ENCODE measurements at regions not wholly inside any gene's neighbourhood (a gene's known extent, or its start where the extent isn't known, plus 50 kb on each side); places are given as distances from the start of the nearest gene placed in this dataset.

- intact Hi-C loops (cut with micrococcal nuclease; ENCODE audit: unreplicated experiment), result no loop called here
- DNase-seq (ENCODE audit: low spot score), result no peak
- Histone ChIP-seq H3K36me3 (ENCODE audit: insufficient read depth, low read length) (no peaks in the 10 kb centered on the region), H3K4me1 (ENCODE audit: insufficient read depth, low read length, poor library complexity, severe bottlenecking) (peaks cover 7% of the 10 kb centered on the region), H3K79me2 (ENCODE audit: insufficient read depth, low read depth, low read length) (no peaks in the 10 kb centered on the region), H3K4me2 (ENCODE audit: low read length) (no peak overlapping the region), H4K20me1 (ENCODE audit: insufficient read depth, low read length) (no peaks in the 10 kb centered on the region), H3K4me3 (ENCODE audit: low read depth, low read length, poor library complexity, severe bottlenecking) (no peak overlapping the region), H3K9me2 (ENCODE audit: insufficient read depth, low read length) (no peaks in the 10 kb centered on the region), H3K27ac (ENCODE audit: low read depth, low read length, poor library complexity, severe bottlenecking) (no peak overlapping the region), H2AFZ (ENCODE audit: low read length) (no peak overlapping the region), H3K9me3 (ENCODE audit: low read length) (no peaks in the 10 kb centered on the region)
- BruUV-seq (replicated peaks), result no TSS peak
- CTCF ChIA-PET (ENCODE audit: unreplicated experiment), result no interaction called here
- POLR2A ChIA-PET, result no interaction called here
- TF ChIP-seq CTCF (conservative IDR thresholded peaks at IDR 0.05; ENCODE audit: low read length) (no peak), EZH2phosphoT487 (IDR thresholded peaks at IDR 0.05; ENCODE audit: borderline replicate concordance, low read depth, low read length) (no peak)
Measured at GRCh38 chr4:152095701-152096070, 334.9 kb upstream of the GATB start.

- Histone ChIP-seq H3K4me3 (ENCODE audit: low read depth, low read length, poor library complexity, severe bottlenecking) (no peak overlapping the region), H3K27ac (ENCODE audit: low read depth, low read length, poor library complexity, severe bottlenecking) (no peak overlapping the region), H3K36me3 (ENCODE audit: insufficient read depth, low read length) (no peaks in the 10 kb centered on the region), H3K79me2 (ENCODE audit: insufficient read depth, low read depth, low read length) (no peaks in the 10 kb centered on the region), H3K9me3 (ENCODE audit: low read length) (no peaks in the 10 kb centered on the region), H3K4me2 (ENCODE audit: low read length) (no peak overlapping the region), H2AFZ (ENCODE audit: low read length) (no peak overlapping the region), H3K9me2 (ENCODE audit: insufficient read depth, low read length) (no peaks in the 10 kb centered on the region), H4K20me1 (ENCODE audit: insufficient read depth, low read length) (no peaks in the 10 kb centered on the region), H3K4me1 (ENCODE audit: insufficient read depth, low read length, poor library complexity, severe bottlenecking) (peaks cover 1% of the 10 kb centered on the region)
- intact Hi-C loops (cut with micrococcal nuclease; ENCODE audit: unreplicated experiment), result no loop called here
- CTCF ChIA-PET (ENCODE audit: unreplicated experiment), result no interaction called here
- BruUV-seq (replicated peaks), result no TSS peak
- TF ChIP-seq EZH2phosphoT487 (IDR thresholded peaks at IDR 0.05; ENCODE audit: borderline replicate concordance, low read depth, low read length) (no peak), CTCF (conservative IDR thresholded peaks at IDR 0.05; ENCODE audit: low read length) (no peak)
- POLR2A ChIA-PET, result no interaction called here
- DNase-seq (ENCODE audit: low spot score), result no peak
Measured at GRCh38 chr4:152094970-152095700, 334.3 kb upstream of the GATB start.

GRCh38 chr4:152091405-152091804 is 330.6 kb upstream of the GATB start:
- Histone ChIP-seq H3K4me1 (ENCODE audit: insufficient read depth, low read length, poor library complexity, severe bottlenecking) (no peaks in the 10 kb centered on the region), H3K36me3 (ENCODE audit: insufficient read depth, low read length) (no peaks in the 10 kb centered on the region), H3K27ac (ENCODE audit: low read depth, low read length, poor library complexity, severe bottlenecking) (no peak overlapping the region), H4K20me1 (ENCODE audit: insufficient read depth, low read length) (no peaks in the 10 kb centered on the region), H3K4me2 (ENCODE audit: low read length) (no peak overlapping the region), H3K4me3 (ENCODE audit: low read depth, low read length, poor library complexity, severe bottlenecking) (no peak overlapping the region), H2AFZ (ENCODE audit: low read length) (no peak overlapping the region), H3K9me3 (ENCODE audit: low read length) (no peaks in the 10 kb centered on the region), H3K9me2 (ENCODE audit: insufficient read depth, low read length) (no peaks in the 10 kb centered on the region), H3K79me2 (ENCODE audit: insufficient read depth, low read depth, low read length) (no peaks in the 10 kb centered on the region)
- TF ChIP-seq CTCF (conservative IDR thresholded peaks at IDR 0.05; ENCODE audit: low read length), result no peak
- TF ChIP-seq EZH2phosphoT487 (IDR thresholded peaks at IDR 0.05; ENCODE audit: borderline replicate concordance, low read depth, low read length), result no peak
- DNase-seq (ENCODE audit: low spot score), result no peak
- no TSS peak for BruUV-seq (replicated peaks)
- intact Hi-C loops (cut with micrococcal nuclease; ENCODE audit: unreplicated experiment), result no loop called here
- CTCF ChIA-PET (ENCODE audit: unreplicated experiment), result no interaction called here
- POLR2A ChIA-PET, result no interaction called here

Measured in OCI-LY7 (cell line).